DMS53 treated with DMSO at 0.1 percent for 48 hours (cell line): ENCODE measurements at regions not wholly inside any gene's neighbourhood (a gene's known extent, or its start where the extent isn't known, plus 50 kb on each side); places are given as distances from the start of the nearest gene placed in this dataset.
"Not testable (repeated sequence)": the region's sequence is repeated elsewhere in the genome, so short reads cannot be mapped to it uniquely, and the experiment has no call there.

ENCODE experiments used
- DNase-seq: peaks from one replicate; lab custom pipeline; 2025; ENCODE audit not compliant: unreplicated experiment; lab: John Stamatoyannopoulos, UW

DNA sequence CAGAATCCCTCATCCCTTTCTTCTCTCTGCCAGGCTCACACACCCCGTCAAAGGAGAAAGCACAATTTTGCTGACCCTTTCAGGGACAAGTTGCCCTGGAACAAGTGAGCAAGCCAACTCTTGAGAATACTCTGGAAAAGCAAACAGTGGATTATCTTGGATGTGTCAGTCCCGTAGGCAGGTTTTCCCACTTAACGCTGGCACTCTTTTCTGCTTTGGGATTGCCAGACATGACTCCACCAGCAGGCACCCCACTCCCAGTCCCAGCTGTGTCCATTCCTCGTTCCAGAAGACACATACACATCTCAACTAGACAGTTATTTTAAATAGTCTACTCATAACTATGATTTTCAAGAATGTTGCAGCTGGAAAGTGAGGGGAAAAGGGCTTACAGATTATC is 145.5 kb upstream of the CDKN3 start:
- no peak for DNase-seq

DNA sequence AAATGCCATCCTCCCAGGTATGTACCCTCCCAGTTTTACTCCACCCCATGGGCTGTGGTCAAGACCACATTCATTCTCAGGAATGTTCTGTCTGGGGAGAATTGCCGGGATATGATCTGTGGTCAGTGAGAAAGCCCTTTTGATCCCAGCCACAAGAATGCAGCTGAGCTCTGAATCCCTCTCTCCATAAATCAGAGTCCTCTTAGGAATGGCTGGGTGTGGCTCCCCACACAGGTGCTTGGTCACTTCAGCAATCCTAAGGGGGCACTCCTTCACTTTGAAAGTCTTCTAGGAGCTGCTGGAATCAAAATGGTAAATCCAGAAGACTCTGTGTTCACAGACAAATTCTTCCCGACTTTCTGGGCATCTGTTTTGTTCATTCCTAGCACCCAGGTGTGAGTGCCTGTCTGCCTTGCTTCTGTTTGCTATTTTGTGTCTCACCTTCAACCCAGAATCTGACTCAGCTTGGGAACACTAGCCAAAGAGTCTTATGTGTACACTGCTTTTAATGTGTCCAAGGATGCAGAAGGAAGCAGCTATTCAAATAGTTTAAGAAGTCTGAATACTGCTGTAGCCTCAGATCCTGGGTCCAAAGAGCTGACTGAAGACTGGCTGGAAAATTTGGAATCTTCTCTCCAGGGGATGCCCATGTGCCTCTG is 144.6 kb upstream of the CDKN3 start:
- no peak for DNase-seq

DNA sequence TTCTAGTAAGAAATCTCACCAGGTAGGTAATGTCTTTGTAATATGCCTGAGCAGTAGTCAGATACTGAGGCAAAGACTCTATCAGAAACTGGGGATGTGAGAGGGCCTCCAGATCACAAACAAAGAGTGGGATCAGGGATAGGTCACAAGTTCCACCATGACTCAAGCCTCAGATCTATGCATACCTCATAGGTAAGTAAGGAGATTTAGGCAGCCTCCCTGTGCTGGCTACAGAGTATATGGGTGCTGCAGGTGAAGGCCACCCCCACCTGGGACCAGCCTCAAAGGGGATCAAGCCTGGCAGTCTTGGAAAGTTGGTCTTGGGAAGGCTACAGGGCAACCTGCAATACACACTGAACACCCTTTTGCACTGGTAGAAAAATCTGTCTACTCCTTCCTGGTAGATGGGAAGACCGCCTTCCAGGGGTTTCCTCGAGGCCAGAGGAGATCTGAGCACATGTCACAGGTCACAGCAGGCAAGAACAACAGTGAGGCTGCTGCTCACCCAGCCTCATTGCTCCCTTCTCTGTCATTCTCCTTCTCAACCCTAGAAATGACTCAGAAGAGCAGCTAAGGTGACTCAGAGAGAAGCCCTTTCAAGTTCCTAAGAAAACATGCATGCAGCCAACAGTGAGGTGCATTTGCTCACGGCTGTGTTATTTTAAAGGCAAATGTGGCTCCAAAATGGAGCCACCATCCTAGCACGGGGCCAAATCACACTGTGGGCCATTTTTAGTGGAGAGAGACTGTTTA is 143.4 kb upstream of the CDKN3 start:
- no peak for DNase-seq

DNA sequence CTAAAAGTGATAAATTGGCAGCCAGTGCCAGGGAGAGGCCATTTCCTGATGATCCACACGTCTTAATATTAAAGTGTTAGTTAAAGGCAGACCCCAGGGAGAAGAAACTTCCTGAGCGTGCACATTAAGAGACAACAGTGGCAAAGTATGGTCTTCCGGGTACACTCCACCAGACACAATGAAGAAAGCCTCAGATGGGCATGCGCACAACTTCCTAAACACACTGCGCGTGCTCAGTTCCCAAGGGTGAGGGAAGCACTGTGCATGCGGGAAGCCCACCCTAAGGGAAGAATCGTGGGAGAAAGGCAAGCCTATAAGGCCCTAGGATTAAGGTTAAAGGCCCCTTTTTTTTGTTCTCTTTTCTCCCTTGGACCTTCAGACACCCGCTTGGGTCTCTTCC is 140.7 kb upstream of the CDKN3 start:
- DNase-seq: no peak

DNA sequence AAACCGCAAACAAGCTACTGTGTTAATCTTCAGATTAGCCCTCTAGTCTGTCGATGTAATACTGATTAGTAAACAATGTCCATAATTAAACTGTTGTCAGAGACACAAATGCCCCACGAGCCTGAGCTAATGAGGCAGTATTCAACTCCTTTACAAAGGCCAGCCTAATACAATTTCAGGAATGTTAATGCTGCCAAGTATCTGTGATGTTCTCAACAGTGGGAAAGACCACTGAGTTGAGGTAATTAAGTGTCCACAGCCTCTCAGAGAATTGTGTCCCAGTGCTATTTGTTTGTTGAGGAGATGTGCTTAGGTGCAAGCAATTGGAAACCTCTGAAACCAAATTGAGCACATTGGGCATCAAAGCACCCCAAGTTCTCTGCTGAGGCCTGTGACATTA is 139.4 kb upstream of the CDKN3 start:
- no peak for DNase-seq

DNA sequence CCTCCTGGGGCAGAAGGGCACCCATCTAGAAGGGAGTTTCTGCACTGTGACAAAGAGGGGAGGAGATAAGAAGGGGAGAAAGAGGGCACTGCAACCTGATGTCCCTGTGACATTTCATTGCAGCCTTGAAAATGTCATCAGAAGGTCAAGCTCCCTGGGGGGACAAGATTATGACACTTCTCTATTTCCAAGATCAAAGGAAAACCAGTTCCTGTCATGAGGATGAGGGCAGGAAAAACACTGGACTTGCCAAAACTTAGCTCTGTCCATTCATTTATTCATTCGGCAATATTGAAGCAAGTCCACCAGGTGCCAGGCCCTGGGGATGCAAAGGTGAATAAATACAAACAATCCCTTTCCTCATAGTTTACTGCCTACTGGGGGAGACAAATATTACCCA is 138.4 kb upstream of the CDKN3 start:
- no peak for DNase-seq

DNA sequence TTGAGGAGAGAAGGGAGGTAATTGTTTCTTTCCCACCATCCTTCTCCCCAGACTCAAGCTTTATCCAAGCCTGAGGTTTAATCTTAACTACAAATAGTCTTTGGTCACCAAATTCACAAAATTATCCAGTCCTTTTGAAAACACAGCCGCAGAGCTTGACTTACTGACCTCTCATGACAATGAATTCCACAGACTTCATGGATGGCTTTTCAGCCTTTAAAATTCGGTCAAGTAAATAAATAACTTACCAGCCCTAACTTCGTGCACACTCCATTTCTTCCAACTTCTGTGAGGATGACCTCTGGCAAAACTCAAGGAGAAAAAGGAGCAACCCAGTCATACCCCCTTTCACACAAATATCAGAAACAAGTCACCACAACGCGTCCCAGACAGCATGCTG is 137.0 kb upstream of the CDKN3 start:
- no peak for DNase-seq

DNA sequence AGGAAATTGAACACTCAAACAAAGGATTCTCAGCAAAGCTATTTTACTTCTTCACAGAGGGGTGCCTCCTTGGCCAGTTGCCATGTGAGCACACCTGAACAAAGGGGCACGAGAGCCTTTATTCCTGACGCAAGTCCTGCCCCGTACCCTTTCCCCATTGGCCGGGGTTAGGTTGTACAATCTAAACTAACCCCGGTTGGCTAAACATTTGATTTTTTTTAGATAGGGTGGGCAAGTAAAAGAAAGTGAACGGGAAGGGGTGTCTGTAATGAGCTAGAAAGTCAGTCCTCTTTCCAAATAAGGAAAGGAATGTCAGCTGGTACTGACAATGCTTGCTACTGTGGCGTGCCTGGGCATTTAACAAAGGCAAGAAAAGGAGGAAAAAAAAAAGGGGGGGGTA is 135.5 kb upstream of the CDKN3 start:
- DNase-seq: no peak

DNA sequence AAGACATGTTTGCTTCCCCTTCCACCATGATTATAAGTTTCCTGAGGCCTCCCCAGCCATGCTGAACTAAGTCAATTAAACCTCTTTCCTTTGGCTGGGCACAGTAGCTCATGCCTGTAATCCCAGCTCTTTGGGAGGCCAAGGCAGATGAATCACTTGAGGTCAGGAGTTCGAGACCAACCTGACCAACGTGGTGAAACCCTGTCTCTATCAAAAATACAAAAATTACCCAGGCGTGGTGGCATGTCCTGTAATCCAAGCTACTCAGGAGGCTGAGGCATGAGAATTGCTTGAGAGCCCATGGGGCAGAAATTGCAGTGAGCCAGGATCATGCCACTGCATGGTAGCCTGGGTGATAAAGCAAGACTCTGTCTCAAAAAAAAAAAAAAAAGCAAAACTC is 130.2 kb upstream of the CDKN3 start:
- not testable (repeated sequence) for DNase-seq

DNA sequence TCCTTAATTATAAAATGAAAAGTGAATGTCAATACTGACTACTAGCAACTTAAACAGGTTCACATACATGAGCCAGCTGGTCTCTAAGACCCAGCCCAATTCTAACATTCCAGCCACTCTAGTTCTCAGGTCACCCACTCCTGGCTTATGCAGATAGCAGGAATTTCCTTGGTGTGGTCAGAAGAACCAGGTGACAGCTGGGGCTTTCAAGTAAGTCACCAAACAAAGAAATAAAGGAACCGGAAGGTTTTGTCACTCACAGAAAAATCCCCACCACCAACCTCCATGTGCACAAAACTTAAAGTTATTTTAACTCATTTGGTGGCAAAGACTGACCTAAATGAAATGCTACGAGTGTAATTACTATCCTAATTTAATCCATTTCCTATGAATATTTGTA is 129.6 kb upstream of the CDKN3 start:
- DNase-seq: no peak

DNA sequence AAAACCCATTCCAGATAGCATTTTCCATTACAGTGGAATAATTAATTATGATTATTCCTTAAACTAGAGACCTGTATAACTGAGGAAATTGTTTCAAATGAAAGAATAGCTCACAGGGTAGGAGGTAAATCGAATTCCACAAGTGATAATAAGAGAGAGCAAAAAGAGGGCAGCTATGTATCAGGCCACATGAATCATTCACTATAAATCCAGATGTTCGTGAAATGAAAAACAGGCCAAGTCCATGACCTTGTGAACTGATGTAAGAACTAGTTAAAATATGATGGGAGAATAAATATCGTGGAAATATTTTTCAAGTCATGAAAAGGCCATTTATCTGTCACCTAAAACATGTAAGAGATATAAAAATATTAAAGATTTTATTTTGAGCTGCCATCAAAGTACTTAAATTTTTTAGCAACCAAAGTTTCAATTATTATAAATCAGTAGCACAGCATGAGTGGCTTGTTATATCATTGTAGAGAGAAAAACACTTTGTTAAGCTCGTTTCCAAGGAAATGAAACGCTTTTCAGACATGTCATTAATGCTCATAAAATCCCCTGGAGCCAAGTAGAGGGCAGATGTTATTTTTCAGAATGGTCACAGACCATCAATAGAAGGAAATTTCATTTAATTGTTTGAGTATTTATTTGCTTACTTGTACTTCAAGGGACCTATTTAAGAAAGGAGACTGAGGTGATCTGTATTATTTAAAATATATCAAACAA is 120.6 kb upstream of the CDKN3 start:
- DNase-seq: no peak

DNA sequence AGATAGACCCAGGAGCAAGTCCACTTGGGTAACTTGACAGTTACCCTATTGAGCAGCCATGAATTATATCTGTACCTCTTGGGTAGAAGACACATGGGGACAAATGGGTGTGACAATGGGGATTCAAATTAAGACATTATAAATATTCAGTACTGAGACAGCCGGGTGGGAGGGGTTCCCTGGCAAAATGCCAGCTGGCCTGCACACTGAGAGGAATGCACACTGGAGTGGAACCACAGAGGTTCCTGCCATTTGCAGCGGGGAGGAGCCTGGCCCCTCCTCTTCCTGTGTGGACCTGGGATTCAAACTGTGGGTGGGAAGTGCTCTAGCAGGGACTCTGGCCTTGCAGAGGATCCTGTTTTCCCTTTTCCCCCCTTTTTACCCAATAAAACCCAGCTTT is 118.7 kb upstream of the CDKN3 start:
- no peak for DNase-seq

DNA sequence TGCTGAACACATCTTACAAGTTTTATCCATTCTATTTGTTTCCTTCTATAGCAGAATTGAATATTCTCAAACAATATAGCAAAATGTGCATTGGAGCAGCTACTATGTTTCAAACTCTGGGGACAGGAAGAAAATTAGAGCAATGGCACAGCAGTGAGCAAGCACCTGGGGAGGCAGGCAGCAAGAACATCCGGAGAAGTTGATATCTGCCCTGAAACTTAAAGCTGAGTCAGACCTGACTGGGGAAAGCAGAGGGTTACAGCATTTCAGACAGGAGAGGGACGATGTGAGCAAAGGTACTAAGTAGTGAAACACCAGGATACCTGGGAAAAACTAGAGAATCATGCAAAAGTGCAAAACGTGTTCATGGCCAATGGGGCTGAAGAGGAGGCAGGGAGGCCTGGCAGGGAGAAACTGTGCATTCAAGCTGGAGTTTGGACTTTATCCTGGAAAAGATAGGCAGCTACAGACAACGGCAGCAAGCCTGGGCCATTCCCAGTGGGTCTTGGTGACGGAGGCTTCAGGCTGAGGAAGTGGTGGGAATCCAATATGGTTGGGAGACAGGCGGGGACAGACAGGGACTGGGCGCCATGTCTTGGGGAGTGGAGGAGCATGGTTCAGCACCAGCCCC is 118.0 kb upstream of the CDKN3 start:
- DNase-seq: no peak

DNA sequence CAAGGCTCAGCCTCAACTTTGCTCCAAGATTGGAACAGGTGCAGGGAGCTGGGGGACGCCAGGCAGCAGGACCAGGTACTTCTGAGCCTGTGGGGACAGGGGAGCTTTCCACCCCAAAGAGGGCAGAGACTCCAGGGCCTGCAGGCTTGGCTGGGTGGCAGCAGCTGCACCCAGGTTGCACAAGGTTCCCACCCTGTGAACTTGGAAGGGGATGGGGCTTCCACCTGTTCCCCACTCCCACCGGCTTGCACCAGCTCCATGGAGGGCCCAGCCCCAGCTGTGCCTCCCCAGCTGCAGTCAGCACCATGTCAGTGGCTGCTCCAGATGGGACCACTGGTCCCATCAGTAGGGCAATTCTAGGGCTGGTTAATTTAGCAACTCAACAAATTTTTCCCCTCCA is 114.0 kb upstream of the CDKN3 start:
- no peak for DNase-seq

DNA sequence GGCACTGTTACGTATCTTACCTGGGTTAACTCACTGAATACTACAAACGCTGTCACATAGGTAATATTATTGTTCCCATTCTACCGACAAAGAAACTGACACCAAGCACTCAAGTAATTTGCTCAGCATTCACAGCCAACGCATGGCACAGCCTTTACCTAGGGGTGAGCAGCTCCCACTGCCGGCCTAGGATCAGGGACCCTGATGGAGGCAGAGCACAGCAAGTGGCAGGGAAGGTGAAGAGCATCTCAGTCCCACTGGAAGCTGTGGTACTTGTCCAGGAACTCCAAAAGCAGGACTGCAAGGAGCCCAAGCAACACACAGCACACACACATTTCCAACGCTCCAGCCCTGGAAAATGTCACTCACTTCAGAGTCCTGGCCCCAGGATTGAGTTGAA is 111.8 kb upstream of the CDKN3 start:
- no peak for DNase-seq

DNA sequence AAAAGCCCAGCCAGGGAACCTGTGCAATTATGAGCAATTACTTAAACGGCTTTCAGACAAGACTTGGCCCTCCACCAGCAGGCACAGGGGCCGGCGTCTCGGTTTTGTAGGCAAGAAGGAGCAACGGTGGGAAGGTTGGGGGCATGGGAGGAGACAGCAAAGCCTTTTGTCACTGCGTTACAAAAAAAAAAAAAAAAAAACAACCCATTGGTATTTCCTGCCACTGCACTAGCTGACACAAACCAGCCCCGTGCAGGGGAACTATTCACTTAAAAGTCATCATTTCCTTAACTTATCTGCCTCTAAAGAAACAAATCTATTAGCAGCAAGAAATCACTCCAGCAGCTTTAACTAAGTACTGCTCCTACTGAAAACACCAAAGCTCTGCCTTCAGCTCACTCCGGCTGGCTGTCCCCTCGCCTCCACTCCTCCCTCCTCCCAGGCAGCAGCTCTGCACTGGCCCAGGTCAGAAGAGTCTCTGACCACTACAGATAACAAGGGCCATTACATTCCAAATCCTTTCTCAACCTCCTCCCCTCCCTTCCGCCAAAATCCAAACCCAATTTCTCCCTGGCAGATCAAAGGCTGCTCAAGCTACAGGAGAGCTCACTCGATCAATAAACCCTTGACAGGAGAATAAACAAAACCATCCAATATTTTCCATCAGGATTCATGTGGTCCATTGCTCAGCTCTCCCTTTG is 105.2 kb upstream of the CDKN3 start:
- no peak for DNase-seq

DNA sequence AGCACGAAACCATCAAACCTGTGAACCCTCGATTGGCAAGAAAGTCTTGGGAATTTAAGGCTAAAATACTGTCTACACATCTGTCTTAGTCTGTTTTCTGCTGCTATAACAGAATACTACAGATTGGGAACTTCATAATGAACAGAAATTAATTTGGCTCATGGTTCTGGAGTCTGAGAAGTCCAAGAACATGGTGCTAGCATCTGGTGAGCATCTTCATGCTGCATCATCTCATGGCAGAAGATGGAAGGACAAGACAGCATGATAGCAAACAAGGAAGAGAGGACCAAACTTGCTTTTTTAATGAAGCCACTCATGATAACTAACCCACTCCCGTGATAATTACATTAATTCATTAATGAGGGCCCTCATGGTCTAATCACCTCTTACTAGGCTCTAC is 102.0 kb upstream of the CDKN3 start:
- DNase-seq: no peak

DNA sequence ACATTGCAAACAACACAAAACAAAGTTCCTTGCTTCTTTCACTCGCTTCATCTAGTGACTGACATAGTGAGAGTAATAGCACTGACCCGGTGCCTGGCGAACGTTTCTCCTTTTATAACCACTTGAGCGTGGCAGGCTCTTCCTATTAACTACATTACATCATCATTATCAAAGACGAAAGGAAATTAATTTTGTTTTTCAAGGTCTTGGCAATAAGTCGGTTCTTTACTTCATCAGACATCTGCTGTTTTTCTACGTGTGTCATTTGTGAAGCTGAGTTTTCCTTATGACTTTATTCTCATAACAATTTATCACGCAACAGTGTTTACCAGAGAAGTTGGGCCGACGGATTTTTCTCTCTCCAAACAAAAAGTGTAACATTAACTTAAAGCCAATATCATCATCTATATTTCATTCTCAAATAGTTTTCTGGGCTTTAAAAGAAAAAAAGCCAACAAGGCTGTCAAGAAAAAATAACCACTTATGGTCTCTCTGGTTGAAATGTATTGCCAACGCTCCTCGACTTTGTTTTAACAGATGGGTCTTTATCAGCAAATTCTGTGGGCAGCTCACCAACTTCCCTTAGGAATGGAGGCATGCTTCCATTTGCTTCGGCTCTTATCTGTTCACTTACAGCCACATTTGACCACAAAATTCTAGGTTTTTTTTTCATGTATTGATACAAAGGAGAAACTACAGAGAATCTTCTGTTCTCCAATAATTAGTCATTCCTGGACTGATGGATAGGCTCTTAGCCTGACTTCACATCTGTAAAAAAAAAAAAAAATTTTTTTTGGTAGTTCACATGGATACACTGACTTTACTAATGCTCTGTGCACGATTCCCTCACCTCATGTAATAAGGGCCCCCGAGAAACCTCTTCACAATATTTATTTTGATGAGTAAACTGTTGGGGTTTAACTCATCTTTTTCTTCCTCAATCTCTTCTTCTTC is 97.1 kb upstream of the CDKN3 start:
- no peak for DNase-seq

DNA sequence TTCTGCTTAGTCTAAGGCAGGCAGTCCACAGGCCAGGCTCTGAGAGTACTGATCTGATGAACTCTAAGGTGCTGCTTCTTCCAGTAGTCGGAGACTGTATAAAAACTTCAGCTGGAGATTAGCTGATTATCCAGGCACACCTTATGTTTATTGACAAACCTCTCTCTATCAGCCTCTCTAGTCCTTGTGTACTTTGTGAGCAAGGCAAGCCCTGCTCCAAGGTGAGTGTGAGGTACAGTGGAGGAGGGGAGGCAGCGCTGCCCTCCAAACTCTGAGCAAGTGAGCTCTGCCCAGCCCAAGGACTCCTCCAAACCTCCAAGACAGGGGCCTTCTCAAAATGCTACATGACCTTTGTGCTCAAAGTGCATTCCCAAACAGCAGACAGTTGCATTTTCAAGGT is 95.9 kb upstream of the CDKN3 start:
- no peak for DNase-seq

DNA sequence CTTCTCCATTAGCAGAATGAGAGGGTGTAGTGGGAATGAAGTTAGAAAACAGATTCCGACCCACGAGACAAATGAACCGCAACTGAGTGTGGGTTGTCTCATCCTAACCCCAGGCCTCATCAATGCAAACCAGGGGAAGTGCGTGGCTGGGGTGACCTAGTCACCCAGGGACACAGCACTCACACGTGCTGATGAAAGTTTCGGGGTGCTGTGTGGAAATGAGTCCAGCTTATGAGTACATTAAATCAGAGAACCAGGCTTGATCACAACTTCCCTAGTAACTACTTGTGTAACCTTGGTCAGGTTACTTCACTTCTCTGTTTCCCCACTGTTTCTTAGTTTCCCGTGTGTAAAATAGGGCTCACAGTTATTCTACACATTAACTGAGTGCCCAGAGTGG is 95.4 kb upstream of the CDKN3 start:
- no peak for DNase-seq
